ES-I3 (cell line): ENCODE measurements at regions not wholly inside any gene's neighbourhood (a gene's known extent, or its start where the extent isn't known, plus 50 kb on each side); places are given as distances from the start of the nearest gene placed in this dataset.

Experiments
- H3K36me3 ChIP-seq: 2 replicates; pipeline ENCODE4 v1.6.1; 2013; ENCODE audit warnings: mild to moderate bottlenecking, low read length, control low read depth, moderate library complexity; ENCODE audit not compliant: insufficient read depth
- H3K4me1 ChIP-seq: 2 replicates; pipeline ENCODE4 v1.6.1; 2013; ENCODE audit warnings: mild to moderate bottlenecking, control low read depth, low read length; ENCODE audit not compliant: insufficient read depth
- H3K9ac ChIP-seq: 2 replicates; pipeline ENCODE4 v1.6.1; 2013; ENCODE audit warnings: low read depth, mild to moderate bottlenecking, low read length, moderate library complexity
- H3K9me3 ChIP-seq: 2 replicates; pipeline ENCODE4 v1.6.1; 2013; ENCODE audit warnings: mild to moderate bottlenecking, low read length, moderate library complexity; ENCODE audit not compliant: control insufficient read depth, insufficient read depth

GRCh38 chr7:20038676-20039075 is 178.5 kb downstream of the MACC1 start:
- Histone ChIP-seq H3K9me3 (no peaks in the 10 kb centered on the region), H3K9ac (no peak overlapping the region), H3K36me3 (peaks cover 2% of the 10 kb centered on the region; the same call in 1 of the 2 replicates), H3K4me1 (peaks cover 4% of the 10 kb centered on the region; the same call in 1 of the 2 replicates)

DNA sequence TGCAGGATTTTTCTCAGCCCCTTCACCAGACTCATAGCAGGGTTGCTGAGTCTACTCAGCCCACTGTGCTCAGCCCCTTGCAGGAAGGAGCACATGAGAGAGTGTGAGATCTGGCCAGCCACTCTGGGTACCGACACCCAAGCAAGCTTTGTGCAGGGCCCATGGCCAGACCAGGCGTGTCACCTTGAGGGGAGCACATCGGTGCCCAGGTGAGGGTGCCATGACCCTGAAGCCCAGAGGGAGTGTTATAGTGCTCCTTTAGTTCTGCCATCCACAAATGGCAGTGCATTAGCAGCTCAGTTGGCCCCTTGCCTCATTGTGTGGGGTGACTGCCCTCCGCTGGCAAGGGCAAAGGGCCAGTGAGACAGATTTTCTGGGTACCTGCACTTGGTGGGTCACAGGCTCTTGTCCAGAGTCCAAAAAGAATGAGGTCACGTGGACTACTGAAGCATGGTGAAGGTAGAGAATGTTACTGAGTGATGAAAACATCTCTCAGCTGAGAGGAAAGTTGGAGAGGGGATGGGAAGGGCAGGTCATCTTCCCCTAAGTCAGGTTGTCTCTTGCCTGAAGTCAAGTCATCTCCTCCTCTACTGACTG is 181.8 kb downstream of the MACC1 start:
- Histone ChIP-seq H3K4me1 (peaks cover 9% of the 10 kb centered on the region; the same call in 1 of the 2 replicates), H3K9ac (no peak overlapping the region), H3K36me3 (peaks cover 2% of the 10 kb centered on the region; the same call in 1 of the 2 replicates), H3K9me3 (no peaks in the 10 kb centered on the region)

GRCh38 chr7:20033621-20034400 is 183.4 kb downstream of the MACC1 start:
- Histone ChIP-seq H3K9me3 (no peaks in the 10 kb centered on the region), H3K4me1 (peaks cover 9% of the 10 kb centered on the region; the same call in 1 of the 2 replicates), H3K9ac (no peak overlapping the region), H3K36me3 (no peaks in the 10 kb centered on the region; the same call in 1 of the 2 replicates)

GRCh38 chr7:20032741-20033140 is 184.4 kb downstream of the MACC1 start:
- Histone ChIP-seq H3K9ac (no peak overlapping the region), H3K4me1 (peaks cover 11% of the 10 kb centered on the region), H3K9me3 (no peaks in the 10 kb centered on the region), H3K36me3 (no peaks in the 10 kb centered on the region)

DNA sequence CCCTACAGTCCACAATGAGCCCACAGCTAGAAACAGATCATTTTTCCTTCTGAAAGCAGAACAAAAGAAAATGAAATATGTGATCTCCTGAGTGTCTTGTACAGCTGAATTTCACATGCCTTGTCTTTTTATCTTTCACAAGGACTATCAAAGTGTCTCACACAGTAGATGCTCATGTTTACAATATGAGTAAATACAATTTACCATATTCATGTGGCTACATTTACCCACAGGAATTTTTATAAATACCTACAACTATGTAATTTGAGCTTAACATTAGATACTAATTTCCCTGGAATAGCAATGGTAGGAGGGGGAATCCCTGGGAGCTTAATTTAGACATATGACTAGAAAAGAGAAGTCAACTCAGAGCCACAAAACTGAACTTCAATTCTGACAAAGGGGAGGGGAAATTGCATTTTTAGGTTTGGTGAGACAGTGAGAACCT is 186.2 kb downstream of the MACC1 start:
- Histone ChIP-seq H3K4me1 (peaks cover 19% of the 10 kb centered on the region), H3K9ac (no peak overlapping the region), H3K36me3 (no peaks in the 10 kb centered on the region), H3K9me3 (no peaks in the 10 kb centered on the region)

- Histone ChIP-seq H3K9ac (no peak overlapping the region), H3K4me1 (peaks cover 19% of the 10 kb centered on the region), H3K36me3 (no peaks in the 10 kb centered on the region), H3K9me3 (no peaks in the 10 kb centered on the region)
Measured at GRCh38 chr7:20030417-20030816, 186.8 kb downstream of the MACC1 start.

GRCh38 chr7:20026762-20027161 is 190.4 kb downstream of the MACC1 start:
- Histone ChIP-seq H3K9me3 (no peaks in the 10 kb centered on the region), H3K4me1 (peaks cover 17% of the 10 kb centered on the region), H3K36me3 (no peaks in the 10 kb centered on the region), H3K9ac (no peak overlapping the region)

- peaks cover 26% of the 10 kb centered on the region for H3K4me1 ChIP-seq
- no peaks in the 10 kb centered on the region for H3K36me3 ChIP-seq
- H3K9me3 ChIP-seq, result no peaks in the 10 kb centered on the region
- H3K9ac ChIP-seq, result no peak overlapping the region
Measured at GRCh38 chr7:20021831-20022230, 195.4 kb downstream of the MACC1 start.

- peaks cover 30% of the 10 kb centered on the region for H3K4me1 ChIP-seq
Measured at GRCh38 chr7:20021066-20021465, 196.1 kb downstream of the MACC1 start.

DNA sequence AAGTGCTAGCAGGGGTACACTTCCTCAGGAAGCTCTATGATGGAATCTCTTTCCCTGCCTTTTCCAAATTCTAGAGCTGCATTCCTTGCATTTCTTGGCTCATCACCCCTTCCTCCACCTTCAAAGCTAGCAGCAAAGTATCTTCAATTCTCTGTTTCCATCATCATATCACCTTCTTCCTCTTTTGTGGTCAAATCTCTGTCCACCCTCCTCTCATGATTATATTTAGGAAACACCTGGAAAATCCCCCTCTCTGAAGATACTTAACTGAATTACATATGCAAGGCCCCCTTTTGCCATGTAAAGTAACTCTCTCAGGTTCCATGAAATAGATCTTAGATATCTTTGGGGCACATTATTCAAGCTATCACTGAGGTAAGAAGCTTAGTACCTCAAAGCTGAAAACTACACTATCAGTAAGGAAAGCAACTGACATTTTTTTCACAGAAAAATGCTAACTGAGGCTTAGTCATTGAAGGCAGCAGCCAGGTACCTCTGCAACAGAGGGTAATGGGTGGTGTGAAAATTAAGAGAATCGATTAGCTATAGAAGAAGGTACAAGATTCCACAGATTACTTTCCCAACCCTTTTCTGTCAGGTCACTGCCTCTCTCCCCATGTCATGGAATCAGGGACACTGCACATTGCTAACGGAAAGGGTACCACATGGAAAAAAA is 197.3 kb downstream of the MACC1 start:
- Histone ChIP-seq H3K9me3 (no peaks in the 10 kb centered on the region), H3K9ac (no peak overlapping the region), H3K4me1 (peaks cover 37% of the 10 kb centered on the region), H3K36me3 (no peaks in the 10 kb centered on the region)

More at GRCh38 chr7:20021066-20021465, 196.1 kb downstream of the MACC1 start:
- Histone ChIP-seq H3K9me3 (no peaks in the 10 kb centered on the region), H3K36me3 (no peaks in the 10 kb centered on the region), H3K9ac (no peak overlapping the region)

GRCh38 chr7:20016669-20017068 is 200.5 kb downstream of the MACC1 start:
- Histone ChIP-seq H3K36me3 (no peaks in the 10 kb centered on the region), H3K9ac (no peak overlapping the region), H3K4me1 (peaks cover 33% of the 10 kb centered on the region)

GRCh38 chr7:20013536-20013935 is 203.6 kb downstream of the MACC1 start:
- peaks cover 14% of the 10 kb centered on the region; the same call in 1 of the 2 replicates for H3K4me1 ChIP-seq
- no peaks in the 10 kb centered on the region for H3K36me3 ChIP-seq
- no peaks in the 10 kb centered on the region for H3K9me3 ChIP-seq
- no peak overlapping the region for H3K9ac ChIP-seq

More at GRCh38 chr7:20016669-20017068, 200.5 kb downstream of the MACC1 start:
- H3K9me3 ChIP-seq, result no peaks in the 10 kb centered on the region

- peaks cover 4% of the 10 kb centered on the region; the same call in 1 of the 2 replicates for H3K36me3 ChIP-seq
- H3K9ac ChIP-seq, result no peak overlapping the region
- no peaks in the 10 kb centered on the region for H3K9me3 ChIP-seq
- peaks cover 14% of the 10 kb centered on the region; the same call in 1 of the 2 replicates for H3K4me1 ChIP-seq
Measured at GRCh38 chr7:20012100-20012499, 205.1 kb downstream of the MACC1 start.

DNA sequence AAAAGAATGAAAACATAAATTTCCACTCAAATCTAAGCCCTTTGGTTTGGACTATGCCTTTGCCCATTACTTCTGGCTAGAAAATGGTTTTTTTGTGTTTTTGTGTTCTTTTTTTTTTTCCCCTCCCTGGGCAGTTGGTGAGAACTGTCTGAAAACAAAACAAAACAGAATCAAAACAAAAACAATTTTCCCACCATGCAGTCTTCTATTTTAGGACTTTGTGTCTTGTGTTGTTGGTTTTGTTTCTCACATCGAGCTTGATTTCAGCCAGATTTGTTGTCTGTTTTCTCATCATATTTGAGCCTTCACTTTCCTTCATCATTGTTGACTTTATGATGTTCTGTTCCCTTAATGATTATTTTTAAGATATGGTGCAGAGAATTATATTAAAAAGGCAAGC is 206.3 kb downstream of the MACC1 start:
- H3K9me3 ChIP-seq, result no peaks in the 10 kb centered on the region
- peaks cover 4% of the 10 kb centered on the region; the same call in 1 of the 2 replicates for H3K36me3 ChIP-seq
- H3K9ac ChIP-seq, result no peak overlapping the region
- peaks cover 8% of the 10 kb centered on the region; the same call in 1 of the 2 replicates for H3K4me1 ChIP-seq
